IgD-negative memory B cell (primary cell): ENCODE measurements at regions not wholly inside any gene's neighbourhood (a gene's known extent, or its start where the extent isn't known, plus 50 kb on each side); places are given as distances from the start of the nearest gene placed in this dataset.

ENCODE experiments used
- H3K27ac Mint-ChIP-seq, 3 donors: one replicate each; pipeline ENCODE4 v1.8.0; 2020 to 2022; ENCODE audit warnings: mild to moderate bottlenecking in 3 of 3, mixed read lengths in 3 of 3, moderate library complexity in 1 of 3
- H3K27me3 Mint-ChIP-seq: one replicate; pipeline ENCODE4 v1.8.0; 2021; ENCODE audit warnings: mixed read lengths
- H3K36me3 Mint-ChIP-seq: one replicate; pipeline ENCODE4 v1.8.0; 2020; ENCODE audit warnings: mild to moderate bottlenecking, mixed read lengths
- H3K4me1 Mint-ChIP-seq, 3 donors: one replicate each; pipeline ENCODE4 v1.8.0; 2020 to 2022; ENCODE audit warnings: mixed read lengths in 3 of 3, mild to moderate bottlenecking in 1 of 3
- H3K4me3 Mint-ChIP-seq, 4 donors: one replicate each; pipeline ENCODE4 v1.8.0; 2020 to 2022; ENCODE audit warnings: mild to moderate bottlenecking in 4 of 4, mixed read lengths in 4 of 4, moderate library complexity in 3 of 4
- H3K9me3 Mint-ChIP-seq, 3 donors: one replicate each; pipeline ENCODE4 v1.8.0; 2020 to 2021; ENCODE audit warnings: mixed read lengths in 3 of 3, mild to moderate bottlenecking in 1 of 3

- no peak overlapping the region for H3K4me3 Mint-ChIP-seq
- peaks cover 2% of the 10 kb centered on the region for H3K36me3 Mint-ChIP-seq
- peaks cover 2% of the 10 kb centered on the region for H3K27me3 Mint-ChIP-seq
- H3K4me1 Mint-ChIP-seq, result peaks cover 0 to 3% (median 0%) of the 10 kb centered on the region in 3 donors
- H3K9me3 Mint-ChIP-seq, result peaks cover 0 to 2% (median 2%) of the 10 kb centered on the region in 3 donors
- H3K27ac Mint-ChIP-seq, result no peak overlapping the region
These were observed 404.4 kb upstream of the RASGEF1B start for GRCh38 chr4:81876106-81876505.

- Mint-ChIP-seq H3K27me3 (peaks cover under 1% of the 10 kb centered on the region), H3K27ac (no peak overlapping the region), H3K9me3 (peaks cover 0 to 2% (median 2%) of the 10 kb centered on the region in 3 donors), H3K36me3 (peaks cover 2% of the 10 kb centered on the region), H3K4me1 (peaks cover 0 to 3% (median 0%) of the 10 kb centered on the region in 3 donors), H3K4me3 (no peak overlapping the region)
These were observed 403.2 kb upstream of the RASGEF1B start for GRCh38 chr4:81874661-81875515.

DNA sequence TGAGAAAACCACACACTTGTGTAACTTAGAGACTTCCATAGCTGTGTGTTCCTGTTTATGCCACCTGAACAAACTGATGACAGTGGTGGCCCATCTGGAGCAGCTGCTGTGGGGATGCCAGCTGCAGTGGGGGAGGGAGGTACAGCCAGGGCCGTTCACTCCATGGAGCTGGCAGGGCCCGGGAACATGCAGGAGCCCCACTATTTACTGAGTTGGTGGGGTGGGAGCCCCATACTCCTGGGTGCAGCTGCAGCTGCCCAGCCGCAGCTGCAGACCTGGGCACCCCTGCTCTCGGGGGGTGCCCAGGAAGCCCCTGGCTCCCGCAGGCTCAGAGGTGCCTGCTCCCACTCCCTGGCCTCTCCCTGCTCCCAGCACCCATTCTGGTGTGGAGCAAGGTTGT lies 398.6 kb upstream of the RASGEF1B start:
- Mint-ChIP-seq H3K36me3 (peaks cover 5% of the 10 kb centered on the region), H3K4me1 (peaks cover 0 to 3% (median 0%) of the 10 kb centered on the region in 3 donors), H3K4me3 (no peak overlapping the region), H3K27ac (no peak overlapping the region), H3K27me3 (no peaks in the 10 kb centered on the region), H3K9me3 (peaks cover 0 to 6% (median 2%) of the 10 kb centered on the region in 3 donors)

GRCh38 chr4:81860111-81860510 lies 388.4 kb upstream of the RASGEF1B start:
- peaks cover 3% of the 10 kb centered on the region for H3K27me3 Mint-ChIP-seq
- H3K4me1 Mint-ChIP-seq, result no peaks in the 10 kb centered on the region
- H3K27ac Mint-ChIP-seq, result no peak overlapping the region
- no peak overlapping the region for H3K4me3 Mint-ChIP-seq
- H3K36me3 Mint-ChIP-seq, result peaks cover 1% of the 10 kb centered on the region
- H3K9me3 Mint-ChIP-seq, result peaks cover 1 to 3% (median 3%) of the 10 kb centered on the region in 3 donors

GRCh38 chr4:81854406-81854805 lies 382.7 kb upstream of the RASGEF1B start:
- Mint-ChIP-seq H3K9me3 (peaks cover 6 to 18% (median 8%) of the 10 kb centered on the region in 3 donors), H3K4me3 (no peak overlapping the region), H3K27me3 (no peaks in the 10 kb centered on the region), H3K36me3 (peaks cover 6% of the 10 kb centered on the region), H3K27ac (no peak overlapping the region), H3K4me1 (no peaks in the 10 kb centered on the region)

- Mint-ChIP-seq H3K9me3 (peaks cover 6 to 18% (median 8%) of the 10 kb centered on the region in 3 donors), H3K27me3 (no peaks in the 10 kb centered on the region), H3K4me3 (no peak overlapping the region), H3K36me3 (peaks cover 6% of the 10 kb centered on the region), H3K4me1 (no peaks in the 10 kb centered on the region), H3K27ac (no peak overlapping the region)
These were observed 380.5 kb upstream of the RASGEF1B start for GRCh38 chr4:81852031-81852715.

GRCh38 chr4:81850701-81851100 lies 379.0 kb upstream of the RASGEF1B start:
- Mint-ChIP-seq H3K4me3 (no peak overlapping the region), H3K9me3 (peaks cover 6 to 18% (median 8%) of the 10 kb centered on the region in 3 donors), H3K27ac (no peak overlapping the region), H3K27me3 (no peaks in the 10 kb centered on the region), H3K36me3 (peaks cover 6% of the 10 kb centered on the region), H3K4me1 (no peaks in the 10 kb centered on the region)

GRCh38 chr4:81845761-81846160 lies 374.1 kb upstream of the RASGEF1B start:
- Mint-ChIP-seq H3K27ac (no peak overlapping the region), H3K27me3 (no peaks in the 10 kb centered on the region), H3K36me3 (no peaks in the 10 kb centered on the region), H3K4me1 (no peaks in the 10 kb centered on the region), H3K9me3 (no peaks in the 10 kb centered on the region), H3K4me3 (no peak overlapping the region)

- H3K27ac Mint-ChIP-seq, result no peak overlapping the region
These were observed 373.6 kb upstream of the RASGEF1B start for GRCh38 chr4:81845273-81845672.

GRCh38 chr4:81844717-81845116 lies 373.0 kb upstream of the RASGEF1B start:
- Mint-ChIP-seq H3K9me3 (no peaks in the 10 kb centered on the region), H3K27ac (no peak overlapping the region), H3K4me3 (no peak overlapping the region), H3K4me1 (peaks cover 0 to 3% (median 1%) of the 10 kb centered on the region in 3 donors), H3K36me3 (no peaks in the 10 kb centered on the region), H3K27me3 (no peaks in the 10 kb centered on the region)

More at GRCh38 chr4:81845273-81845672, 373.6 kb upstream of the RASGEF1B start:
- Mint-ChIP-seq H3K9me3 (no peaks in the 10 kb centered on the region), H3K27me3 (no peaks in the 10 kb centered on the region), H3K4me1 (no peaks in the 10 kb centered on the region), H3K36me3 (no peaks in the 10 kb centered on the region), H3K4me3 (no peak overlapping the region)

- Mint-ChIP-seq H3K4me1 (peaks cover 0 to 6% (median 3%) of the 10 kb centered on the region in 3 donors), H3K36me3 (no peaks in the 10 kb centered on the region), H3K27ac (no peak overlapping the region), H3K9me3 (no peaks in the 10 kb centered on the region), H3K27me3 (no peaks in the 10 kb centered on the region), H3K4me3 (no peak overlapping the region)
These were observed 367.8 kb upstream of the RASGEF1B start for GRCh38 chr4:81839347-81840042.

GRCh38 chr4:81838586-81838985 lies 366.9 kb upstream of the RASGEF1B start:
- H3K9me3 Mint-ChIP-seq, result no peaks in the 10 kb centered on the region
- no peaks in the 10 kb centered on the region for H3K36me3 Mint-ChIP-seq

DNA sequence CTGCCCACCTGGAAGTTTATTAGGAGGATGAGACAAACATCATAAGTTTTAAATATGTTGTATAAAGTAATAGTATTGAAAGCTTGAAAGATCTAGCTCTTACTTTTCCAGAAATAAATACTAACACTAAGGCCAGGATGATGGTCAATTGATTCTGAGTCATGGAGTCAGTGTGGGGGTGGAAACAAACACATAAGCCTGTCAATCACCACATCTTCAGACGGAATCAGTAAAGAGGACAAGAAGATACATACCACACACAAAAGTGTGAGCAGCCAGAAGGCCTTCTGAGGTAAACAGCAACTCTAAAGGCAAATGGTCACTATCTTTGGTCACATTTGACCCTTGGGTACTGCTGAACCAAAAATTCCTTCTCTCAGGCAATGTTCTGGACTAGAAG lies 365.0 kb upstream of the RASGEF1B start:
- H3K36me3 Mint-ChIP-seq, result no peaks in the 10 kb centered on the region
- no peak overlapping the region for H3K27ac Mint-ChIP-seq
- H3K9me3 Mint-ChIP-seq, result peaks cover 0 to 3% (median 0%) of the 10 kb centered on the region in 3 donors
- peaks cover 0 to 6% (median 3%) of the 10 kb centered on the region in 3 donors for H3K4me1 Mint-ChIP-seq
- H3K4me3 Mint-ChIP-seq, result no peak overlapping the region
- H3K27me3 Mint-ChIP-seq, result peaks cover 1% of the 10 kb centered on the region

More at GRCh38 chr4:81838586-81838985, 366.9 kb upstream of the RASGEF1B start:
- H3K27ac Mint-ChIP-seq, result no peak overlapping the region
- peaks cover 0 to 6% (median 3%) of the 10 kb centered on the region in 3 donors for H3K4me1 Mint-ChIP-seq
- no peak overlapping the region for H3K4me3 Mint-ChIP-seq
- H3K27me3 Mint-ChIP-seq, result no peaks in the 10 kb centered on the region

GRCh38 chr4:81833576-81833975 lies 361.9 kb upstream of the RASGEF1B start:
- Mint-ChIP-seq H3K27me3 (peaks cover 1% of the 10 kb centered on the region), H3K4me3 (no peak overlapping the region), H3K27ac (no peak overlapping the region), H3K4me1 (no peaks in the 10 kb centered on the region), H3K36me3 (peaks cover 1% of the 10 kb centered on the region), H3K9me3 (peaks cover 0 to 3% (median 0%) of the 10 kb centered on the region in 3 donors)

DNA sequence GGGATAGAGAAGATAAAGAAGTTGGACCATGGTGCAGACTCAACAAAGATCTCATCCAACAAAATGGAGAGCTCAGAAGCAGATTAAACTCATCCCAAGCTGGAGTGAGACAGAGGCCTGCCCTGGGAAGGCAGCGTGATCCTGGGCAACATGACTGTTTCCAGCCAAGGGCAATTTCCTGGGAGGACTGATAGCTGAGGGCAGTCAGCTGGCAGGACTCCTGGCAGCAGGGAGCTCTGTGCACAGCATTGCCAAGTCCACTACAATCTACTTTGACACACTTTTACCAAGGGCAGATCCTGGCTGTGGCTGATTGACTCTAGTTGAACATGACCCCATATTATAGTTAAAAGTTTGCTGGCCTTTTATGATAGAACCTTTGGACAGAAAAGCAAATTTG lies 357.3 kb upstream of the RASGEF1B start:
- Mint-ChIP-seq H3K27me3 (peaks cover 1% of the 10 kb centered on the region), H3K4me1 (no peaks in the 10 kb centered on the region), H3K4me3 (no peak overlapping the region), H3K9me3 (peaks cover 0 to 3% (median 2%) of the 10 kb centered on the region in 3 donors), H3K27ac (no peak overlapping the region), H3K36me3 (peaks cover 1% of the 10 kb centered on the region)
